Stimulated activated CD4-positive, alpha-beta T cell treated with anti-CD3 and anti-CD28 coated beads, Interleukin-1b, Interleukin-23, amount 100 ng/mL, for 4 hours (primary cell): ENCODE measurements at regions not wholly inside any gene's neighbourhood (a gene's known extent, or its start where the extent isn't known, plus 50 kb on each side); places are given as distances from the start of the nearest gene placed in this dataset.
"Not testable (repeated sequence)": the region's sequence is repeated elsewhere in the genome, so short reads cannot be mapped to it uniquely, and the experiment has no call there.

ENCODE experiments used
- DNase-seq, 2 donors: peaks; one replicate each; pipeline ENCODE4 v3.0.0-alpha.2; 2020; ENCODE audit warnings: low read depth in 2 of 2

DNA sequence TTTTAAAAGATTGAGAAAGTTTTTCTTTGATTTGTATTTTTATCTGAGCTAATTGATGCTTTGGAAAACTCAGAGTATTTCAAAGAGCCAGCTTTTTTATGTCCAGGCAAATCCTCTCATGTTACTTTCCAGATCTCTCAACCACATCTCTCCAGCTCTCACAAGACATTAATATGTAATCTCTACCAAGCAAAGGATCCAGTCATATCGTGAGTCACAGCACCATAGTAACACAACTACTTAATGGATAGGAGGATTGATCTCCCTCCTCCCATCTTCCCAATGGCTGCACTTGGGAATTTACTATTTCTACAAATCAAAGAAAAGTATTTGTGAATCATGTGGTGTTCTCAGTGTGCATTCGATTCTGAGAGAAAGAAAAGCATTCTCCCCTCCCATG, 63.3 kb downstream of the POU4F1 start:
- no peak for DNase-seq

DNA sequence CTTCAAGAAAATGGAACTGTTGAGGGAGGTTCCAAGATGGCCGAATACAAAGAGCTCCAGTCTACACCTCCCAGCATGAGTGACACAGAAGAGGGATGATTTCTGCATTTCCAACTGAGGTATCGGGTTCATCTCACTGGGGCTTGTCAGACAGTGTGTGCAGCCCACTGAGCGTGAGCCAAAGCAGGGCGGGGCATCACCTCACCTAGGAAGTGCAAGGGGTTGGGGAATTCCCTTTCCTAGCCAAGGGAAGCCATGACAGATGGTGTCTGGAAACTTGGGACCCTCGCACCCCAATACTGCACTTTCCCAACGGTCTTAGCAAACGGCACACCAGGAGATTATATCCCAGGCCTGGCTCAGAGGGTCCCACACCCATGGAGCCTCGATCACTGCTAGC, 77.3 kb downstream of the POU4F1 start:
- not testable (repeated sequence) for DNase-seq

DNA sequence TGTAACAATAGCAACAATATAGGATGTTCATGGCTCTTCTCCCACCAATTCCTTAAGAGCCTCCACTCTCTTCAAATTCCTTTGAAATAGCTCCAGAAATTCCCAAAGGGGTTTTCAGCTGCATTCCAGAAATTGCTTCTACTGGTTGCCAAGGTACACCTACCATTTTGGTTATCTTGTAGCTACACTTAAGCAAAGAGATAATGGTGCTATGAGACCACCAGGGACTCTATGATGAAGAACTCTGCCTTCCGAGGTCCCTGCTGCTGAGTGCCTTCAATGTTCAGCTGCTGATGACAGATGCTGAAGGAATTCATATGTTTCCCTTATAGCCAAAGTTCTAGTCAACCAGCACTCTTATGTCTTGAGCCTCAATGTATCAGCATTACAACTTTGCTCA, 78.4 kb downstream of the POU4F1 start:
- no peak for DNase-seq

DNA sequence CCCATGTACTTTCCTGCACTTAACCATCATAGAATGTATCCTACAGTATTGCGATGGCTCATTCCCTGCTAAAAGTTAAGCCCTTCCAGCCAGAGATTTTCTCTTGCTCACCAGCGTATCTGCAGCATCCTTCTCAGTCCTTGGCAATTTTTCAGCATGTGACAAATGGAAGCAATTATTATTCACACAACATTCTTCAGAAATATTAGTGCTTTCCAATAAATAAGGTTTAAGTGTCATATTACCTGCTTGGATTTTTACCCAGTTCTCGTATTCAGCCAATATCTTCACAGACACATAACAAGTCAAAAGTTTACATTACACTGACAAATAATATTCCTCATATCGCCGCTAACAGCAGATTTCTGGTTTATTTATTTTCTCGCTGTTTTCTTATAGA, 82.3 kb downstream of the POU4F1 start:
- no peak for DNase-seq

- no peak for DNase-seq
These were observed 82.9 kb downstream of the POU4F1 start for GRCh38 chr13:78520425-78520824.

DNA sequence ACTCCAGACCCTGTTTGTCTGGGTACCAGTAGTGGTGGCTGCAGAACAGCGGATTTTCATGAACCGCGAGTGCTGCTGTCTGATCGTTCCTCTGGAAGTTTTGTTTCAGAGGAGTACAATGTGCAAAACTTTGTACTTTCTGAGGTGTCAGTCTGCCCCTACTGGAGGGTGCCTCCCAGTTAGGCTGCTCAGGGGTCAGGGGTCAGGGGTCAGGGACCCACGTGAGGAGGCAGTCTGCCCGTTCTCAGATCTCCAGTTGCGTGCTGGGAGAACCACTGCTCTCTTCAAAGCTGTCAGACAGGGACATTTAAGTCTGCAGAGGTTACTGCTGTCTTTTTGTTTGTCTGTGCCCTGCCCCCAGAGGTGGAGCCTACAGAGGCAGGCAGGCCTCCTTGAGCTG, 84.9 kb downstream of the POU4F1 start:
- DNase-seq: not testable (repeated sequence)

- DNase-seq: no peak
These were observed 103.5 kb downstream of the POU4F1 start for GRCh38 chr13:78499802-78500201.

DNA sequence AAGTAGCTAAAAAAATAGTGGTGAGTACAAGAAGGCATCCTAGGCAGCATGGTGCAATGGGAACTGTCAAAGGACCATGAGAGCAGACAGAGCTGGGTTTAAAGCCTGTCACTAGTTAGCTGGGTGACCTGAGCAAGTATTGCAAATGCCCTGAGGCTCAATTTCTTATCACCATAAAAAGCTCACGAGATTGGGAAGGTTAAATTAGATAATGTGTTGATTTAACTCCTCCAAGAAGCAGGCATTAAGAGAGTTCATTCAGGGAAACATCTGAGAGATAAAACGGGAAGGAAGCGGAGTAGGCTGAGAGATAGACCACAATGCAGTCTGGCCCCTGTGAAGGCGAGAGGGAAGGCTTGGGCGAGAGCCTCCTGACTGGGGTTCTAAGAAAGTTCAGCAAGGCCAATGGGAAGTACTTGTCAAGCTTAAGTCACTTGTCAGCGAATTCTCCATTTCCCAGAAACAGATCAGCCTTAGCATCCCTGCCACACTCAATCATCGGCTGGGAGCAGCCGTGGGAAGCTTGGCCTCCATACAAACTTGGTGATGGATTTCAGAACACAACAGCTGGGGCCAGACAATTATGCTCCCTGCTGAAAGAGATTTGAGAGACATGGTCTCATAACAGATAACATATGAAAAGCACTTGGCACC, 105.5 kb downstream of the POU4F1 start:
- no peak for DNase-seq

- no peak for DNase-seq
These were observed 111.4 kb downstream of the POU4F1 start for GRCh38 chr13:78491978-78492377.

GRCh38 chr13:78490225-78490624, 113.1 kb downstream of the POU4F1 start:
- DNase-seq: not testable (repeated sequence)

- no peak for DNase-seq
These were observed 115.6 kb downstream of the POU4F1 start for GRCh38 chr13:78487707-78488106.

GRCh38 chr13:78485803-78486202, 117.5 kb downstream of the POU4F1 start:
- DNase-seq: no peak

- DNase-seq: no peak
These were observed 125.2 kb downstream of the POU4F1 start for GRCh38 chr13:78478183-78478582.

DNA sequence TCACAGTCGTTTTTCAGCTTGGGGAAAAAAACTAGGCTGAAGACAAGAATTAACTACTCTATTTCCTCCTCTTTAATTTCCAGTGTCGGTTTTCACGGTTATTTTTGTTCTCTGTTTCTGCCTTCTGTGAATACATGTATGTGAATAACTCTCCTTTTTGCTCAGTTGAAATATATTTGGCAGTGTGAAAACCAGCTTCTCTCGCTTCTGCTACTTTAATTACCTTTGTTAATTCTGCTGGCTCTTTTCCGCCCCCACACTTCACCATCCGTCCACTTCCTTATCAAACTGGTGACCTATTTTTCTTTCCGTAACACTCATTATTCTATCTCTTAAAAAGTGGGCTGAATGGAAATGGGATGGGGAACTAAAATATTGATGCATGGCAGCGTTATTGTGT, 126.4 kb downstream of the POU4F1 start:
- DNase-seq: no peak

- no peak for DNase-seq
These were observed 134.7 kb downstream of the POU4F1 start for GRCh38 chr13:78468621-78469020.

DNA sequence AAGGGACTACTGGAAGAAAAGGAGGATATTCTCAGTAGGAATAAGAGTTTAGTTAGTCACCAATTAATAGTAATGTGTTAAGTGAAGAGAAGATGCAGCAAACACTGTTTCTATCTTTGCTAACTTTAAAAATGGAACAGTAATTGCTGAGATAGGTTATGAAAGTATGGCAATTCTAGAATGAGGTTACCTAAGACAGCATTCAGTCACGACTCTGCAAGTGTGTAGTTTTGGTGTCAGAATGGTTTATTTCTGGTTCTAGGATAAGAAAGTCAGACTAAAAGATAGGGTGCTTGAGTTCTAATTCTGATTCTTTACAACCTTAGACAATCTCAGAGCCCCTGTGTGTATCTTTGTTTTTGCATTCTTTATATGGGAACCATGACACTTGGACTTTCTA, 138.1 kb downstream of the POU4F1 start:
- DNase-seq: no peak

DNA sequence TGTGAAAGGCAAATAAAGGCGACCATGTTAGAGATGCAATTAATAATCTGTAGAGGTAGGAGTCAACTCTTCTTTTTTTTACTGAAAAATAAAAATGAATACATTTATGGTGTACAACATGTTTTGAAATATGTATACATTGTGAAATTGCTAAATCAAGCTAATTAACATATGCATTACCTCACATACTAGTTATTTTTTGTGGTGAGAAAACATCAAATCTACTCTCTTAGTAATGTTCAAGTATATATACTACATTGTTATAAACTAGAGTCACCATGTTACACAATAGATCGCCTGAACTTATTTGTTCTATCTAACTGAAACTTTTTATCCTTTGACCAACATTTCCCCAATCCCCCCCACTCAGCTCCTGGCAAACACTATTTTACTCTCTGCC, 143.2 kb downstream of the POU4F1 start:
- DNase-seq: no peak

DNA sequence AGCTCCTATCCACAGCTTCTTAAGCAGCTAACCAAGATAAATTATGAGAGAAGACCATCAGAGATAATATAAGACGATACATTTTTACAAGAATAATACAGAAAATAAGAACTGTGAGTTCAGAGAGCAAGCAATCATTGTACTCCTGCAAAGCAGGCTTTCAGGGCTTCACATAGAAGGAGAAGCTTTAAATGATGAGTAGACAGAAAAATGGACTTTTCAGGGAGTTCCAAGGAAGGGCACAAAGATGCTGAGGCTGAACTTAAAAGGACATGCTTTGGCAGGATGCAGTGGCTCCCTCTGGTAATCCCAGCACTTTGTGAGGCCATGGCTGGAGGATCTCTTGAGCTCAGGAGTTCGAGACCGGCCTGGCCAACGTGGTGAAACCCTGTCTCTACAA, 159.5 kb downstream of the POU4F1 start:
- no peak for DNase-seq

- no peak for DNase-seq
These were observed 165.6 kb downstream of the POU4F1 start for GRCh38 chr13:78437781-78438180.

- DNase-seq: no peak
These were observed 167.0 kb downstream of the POU4F1 start for GRCh38 chr13:78436311-78436710.

DNA sequence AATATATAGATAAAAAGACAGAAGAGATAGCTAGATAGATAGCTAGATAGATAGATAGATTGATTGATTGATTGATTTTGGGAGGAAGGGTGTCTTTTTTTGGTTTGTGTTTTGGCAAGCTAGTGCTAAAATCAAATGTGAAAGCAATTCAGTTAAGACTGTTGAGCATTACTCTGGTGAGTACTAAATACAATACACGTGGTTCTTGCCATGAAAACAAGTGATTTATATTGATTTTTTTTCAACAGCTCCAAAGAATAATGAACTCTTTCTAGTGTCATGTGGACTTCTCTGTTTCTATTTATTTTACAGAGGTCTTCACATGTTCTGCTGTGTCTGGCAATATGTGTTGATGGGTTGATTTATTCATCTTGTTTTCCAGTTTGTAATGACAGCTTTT, 172.0 kb downstream of the POU4F1 start:
- no peak for DNase-seq

GRCh38 chr13:78430811-78431210, 172.5 kb downstream of the POU4F1 start:
- no peak for DNase-seq

DNA sequence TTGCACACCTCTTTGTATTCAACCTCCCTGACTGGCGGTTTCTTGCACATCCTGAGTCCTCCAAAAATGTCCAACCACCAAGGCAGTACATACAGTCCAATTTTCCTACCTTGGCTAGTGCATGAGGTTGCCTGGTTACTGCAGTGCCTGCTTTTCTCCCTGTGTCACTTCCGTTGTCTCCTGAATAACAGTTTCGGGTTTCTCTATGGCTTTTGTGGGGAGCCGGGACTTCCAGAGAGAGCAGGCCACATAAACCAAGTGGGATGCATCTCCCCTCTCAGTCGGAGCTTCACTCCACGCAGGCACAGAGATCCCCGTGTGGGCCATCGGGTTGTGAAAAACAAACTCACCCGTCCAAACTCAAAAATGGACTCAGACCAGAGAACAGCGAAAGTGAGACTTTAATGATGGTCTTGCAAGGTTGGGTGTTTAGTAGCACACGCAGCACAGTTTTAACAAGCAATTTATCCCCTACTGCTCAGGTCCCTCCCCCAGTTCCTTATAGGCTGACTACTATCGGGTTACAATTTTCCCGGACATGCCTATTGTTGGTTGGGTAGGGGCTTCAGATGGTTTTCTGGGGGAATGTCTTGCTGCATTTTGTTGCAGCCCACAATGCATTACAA, 173.1 kb downstream of the POU4F1 start:
- no peak for DNase-seq

DNA sequence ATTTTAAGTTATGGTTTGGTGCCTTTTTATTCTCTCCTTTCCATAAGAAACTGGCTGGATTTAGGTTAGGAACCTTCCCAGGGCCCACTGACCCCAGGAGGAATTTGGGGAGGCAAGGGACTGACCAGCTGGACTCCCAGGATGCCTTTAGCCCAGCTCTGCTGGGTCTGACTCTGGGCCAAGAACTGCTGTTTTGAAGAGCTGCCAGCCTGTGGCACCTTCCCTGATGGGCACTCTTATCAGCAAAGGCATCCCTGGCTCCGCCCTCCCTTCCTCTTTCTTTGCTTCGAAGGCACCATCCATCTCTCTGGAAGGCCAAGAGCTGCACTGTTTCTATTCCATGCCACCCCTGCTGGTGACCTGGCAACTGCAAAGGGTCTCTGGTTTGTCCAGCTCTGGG, 174.7 kb downstream of the POU4F1 start:
- no peak for DNase-seq
